ENCODE measurements at regions not wholly inside any gene's neighbourhood (a gene's known extent, or its start where the extent isn't known, plus 50 kb on each side); places are given as distances from the start of the nearest gene placed in this dataset.

DNA sequence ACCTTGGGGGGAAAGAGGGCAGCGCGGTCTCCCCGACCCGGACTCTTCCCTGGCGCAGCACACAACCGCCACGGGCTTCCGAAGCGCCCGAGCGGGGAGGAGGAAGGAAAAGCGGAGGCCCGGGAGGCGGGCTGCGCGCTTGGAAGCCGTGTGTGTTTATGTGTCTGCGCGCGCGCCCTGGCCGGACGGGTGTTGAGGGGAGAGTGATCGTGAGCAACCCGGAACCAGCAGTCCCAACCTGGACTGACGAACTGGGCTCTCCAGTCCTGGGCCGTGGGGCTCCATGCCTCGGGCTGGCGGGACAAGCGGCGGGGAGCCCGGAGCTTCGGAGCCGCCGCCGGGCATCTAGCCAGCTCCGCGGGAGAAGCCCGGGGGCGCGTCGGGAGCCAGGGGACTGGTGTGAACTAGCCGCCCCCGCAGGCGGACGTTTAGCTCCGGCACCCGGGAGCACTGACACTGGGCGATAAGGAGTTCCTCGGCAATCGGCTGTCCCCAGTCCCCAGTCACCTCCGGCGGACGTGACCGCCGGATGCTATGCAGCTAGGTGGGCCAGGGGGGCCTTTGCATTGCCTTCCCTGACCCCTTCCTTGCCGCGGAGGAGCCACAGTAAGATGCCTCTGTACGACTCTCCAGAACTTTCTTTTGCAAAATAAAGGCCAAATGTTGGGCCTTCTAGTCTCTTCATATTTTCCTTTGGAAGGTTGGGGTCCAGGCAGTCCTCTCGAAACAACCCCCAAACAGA is 74.8 kb upstream of the BCOR start:
- Mint-ChIP-seq H3K9me3 (no peaks in the 10 kb centered on the region), H3K4me3 (peak overlapping the region; percentile 95)

DNA sequence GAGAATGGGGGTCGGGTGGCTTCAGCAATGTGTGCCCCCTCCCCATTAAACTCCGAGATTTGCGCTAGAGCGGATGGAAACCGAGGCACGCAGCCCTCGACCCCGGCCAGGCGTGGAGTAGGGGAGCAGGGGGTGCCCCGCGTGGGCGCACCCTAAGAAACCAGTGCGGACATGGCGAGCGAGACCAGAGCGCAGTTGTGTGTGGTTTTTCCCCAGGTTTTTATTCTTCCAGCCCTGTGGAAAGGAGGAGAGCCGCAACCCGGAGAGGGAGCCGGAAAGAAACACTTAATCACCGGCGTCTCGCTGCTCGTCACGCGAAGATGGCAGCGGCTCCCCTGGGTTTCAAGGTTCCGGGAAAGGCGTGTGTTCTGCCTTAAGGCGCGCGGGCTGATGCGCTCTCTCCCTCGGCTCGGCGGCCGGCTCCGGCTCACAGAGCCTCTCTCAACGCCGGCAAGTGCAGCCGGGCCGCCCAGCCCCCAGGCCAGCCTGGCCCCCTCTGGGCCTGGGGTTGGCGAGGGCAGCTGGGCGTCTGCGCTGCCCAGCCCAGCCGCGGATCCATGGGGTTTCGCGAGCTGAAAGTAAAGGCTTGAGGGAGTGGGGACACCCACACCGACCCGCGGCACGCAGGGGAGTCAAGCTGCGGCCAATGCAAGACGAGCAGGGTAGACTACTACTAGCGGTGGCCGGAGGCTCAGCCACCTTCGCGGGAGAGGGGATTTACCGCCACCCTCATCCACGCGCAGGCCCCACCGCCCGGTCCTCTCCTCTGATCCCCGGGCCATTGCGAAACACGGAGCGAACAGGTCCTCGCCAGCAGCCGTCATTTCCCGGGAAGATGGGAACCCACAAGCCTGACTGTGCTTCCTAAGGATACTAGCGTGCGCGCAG is 74.0 kb upstream of the BCOR start:
- TF ChIP-seq CTCF (IDR thresholded peaks at IDR 0.05), result no peak
- H3K4me1 ChIP-seq (ENCODE audit: insufficient read depth, low read length), result peaks cover 86% of the 10 kb centered on the region
- POLR2A ChIA-PET, result interaction anchor here (1.1 to 11.4 kb wide), 7 partner anchors 13 to 158 kb away, joined by 3 to 236 read pairs (median 8); partner anchors contain the start of gene BCOR

More for the DNA sequence above, 74.8 kb upstream of the BCOR start:
- Mint-ChIP-seq H3K27ac (peak overlapping the region; percentile 100), H3K36me3 (ENCODE audit: low read depth) (peaks cover 16% of the 10 kb centered on the region), H3K4me1 (ENCODE audit: low read depth) (peaks cover 62% of the 10 kb centered on the region), H3K27me3 (no peaks in the 10 kb centered on the region)
- no peaks in the 10 kb centered on the region for H3K9me3 ChIP-seq (ENCODE audit: control insufficient read depth in 1 of 2, insufficient read depth in 1 of 2, low read length in 2 of 2)
- H3K27me3 ChIP-seq (ENCODE audit: control insufficient read depth in 1 of 2, insufficient read depth in 2 of 2, low read length in 2 of 2), result no peaks in the 10 kb centered on the region
- no peaks in the 10 kb centered on the region for H3K36me3 ChIP-seq (ENCODE audit: insufficient read depth, low read length)
- CTCF ChIA-PET, result no interaction called here
- ATAC-seq (ENCODE audit: poor library complexity) (no peak), DNase-seq (peak in 5 of 14 experiments; percentile 32 to 61 (median 56))
- intact Hi-C loops (cut with DNase I, micrococcal nuclease), result loop anchor here (5.0 to 10.0 kb wide), 4 partner anchors 75 to 355 kb away; partner anchors contain the start of gene BCOR (in 1 of the 2)
- H3K27ac ChIP-seq (ENCODE audit: low read depth in 1 of 2, low read length in 2 of 2), result peak overlapping the region; percentile 73 to 96
- POLR2A ChIA-PET, result interaction anchor here (0.8 to 11.4 kb wide), 5 partner anchors 20 to 399 kb away, joined by 3 to 236 read pairs (median 7); partner anchors contain the start of gene BCOR
- H3K4me1 ChIP-seq (ENCODE audit: insufficient read depth, low read length), result peaks cover 83% of the 10 kb centered on the region
- peak overlapping the region; percentile 73 for H3K4me3 ChIP-seq (ENCODE audit: low read length)
- TF ChIP-seq CTCF (IDR thresholded peaks at IDR 0.05), result no peak

GRCh38 chrX:40170830-40171512 is 73.2 kb upstream of the BCOR start:
- H3K4me1 ChIP-seq (ENCODE audit: insufficient read depth, low read length), result peaks cover 89% of the 10 kb centered on the region
- no peaks in the 10 kb centered on the region for H3K9me3 Mint-ChIP-seq
- H3K27me3 Mint-ChIP-seq, result no peaks in the 10 kb centered on the region
- H3K27ac Mint-ChIP-seq, result peak overlapping the region; percentile 100
- intact Hi-C loops (cut with DNase I, micrococcal nuclease), result loop anchor here (5.0 to 10.0 kb wide), 4 partner anchors 74 to 354 kb away; partner anchors contain the start of gene BCOR (in 1 of the 2)
- peak overlapping the region; percentile 70 to 96 for H3K27ac ChIP-seq (ENCODE audit: low read depth in 1 of 2, low read length in 2 of 2)
- H3K36me3 Mint-ChIP-seq (ENCODE audit: low read depth), result peaks cover 16% of the 10 kb centered on the region
- peak overlapping the region; percentile 90 for H3K4me3 Mint-ChIP-seq
- no peaks in the 10 kb centered on the region for H3K27me3 ChIP-seq (ENCODE audit: control insufficient read depth in 1 of 2, insufficient read depth in 2 of 2, low read length in 2 of 2)
- ChIA-PET CTCF (no interaction called here), POLR2A (interaction anchor here (0.7 to 11.4 kb wide), 12 partner anchors 12 to 316 kb away, joined by 3 to 236 read pairs (median 7); partner anchors contain the start of gene BCOR)
- H3K9me3 ChIP-seq (ENCODE audit: control insufficient read depth in 1 of 2, insufficient read depth in 1 of 2, low read length in 2 of 2), result no peaks in the 10 kb centered on the region
- TF ChIP-seq CTCF (IDR thresholded peaks at IDR 0.05), result no peak
- H3K4me3 ChIP-seq (ENCODE audit: low read length), result peak overlapping the region; percentile 73
- no peaks in the 10 kb centered on the region for H3K36me3 ChIP-seq (ENCODE audit: insufficient read depth, low read length)
- peaks cover 68% of the 10 kb centered on the region for H3K4me1 Mint-ChIP-seq (ENCODE audit: low read depth)
- no peak for ATAC-seq (ENCODE audit: poor library complexity)
- DNase-seq, result peak in 2 of 14 experiments; percentile 39 to 50

More for the DNA sequence above, 74.0 kb upstream of the BCOR start:
- peaks cover 64% of the 10 kb centered on the region for H3K4me1 Mint-ChIP-seq (ENCODE audit: low read depth)
- ATAC-seq (ENCODE audit: poor library complexity) (no peak), DNase-seq (peak in 8 of 14 experiments; percentile 25 to 77 (median 39))
- intact Hi-C loops (cut with DNase I, micrococcal nuclease), result loop anchor here (5.0 to 10.0 kb wide), 4 partner anchors 74 to 354 kb away; partner anchors contain the start of gene BCOR (in 1 of the 2)
- H3K36me3 Mint-ChIP-seq (ENCODE audit: low read depth), result peaks cover 16% of the 10 kb centered on the region
- CTCF ChIA-PET, result no interaction called here
- Histone ChIP-seq H3K9me3 (ENCODE audit: control insufficient read depth in 1 of 2, insufficient read depth in 1 of 2, low read length in 2 of 2) (no peaks in the 10 kb centered on the region), H3K36me3 (ENCODE audit: insufficient read depth, low read length) (no peaks in the 10 kb centered on the region), H3K27ac (ENCODE audit: low read depth in 1 of 2, low read length in 2 of 2) (peak overlapping the region; percentile 73 to 96), H3K4me3 (ENCODE audit: low read length) (peak overlapping the region; percentile 73), H3K27me3 (ENCODE audit: control insufficient read depth in 1 of 2, insufficient read depth in 2 of 2, low read length in 2 of 2) (no peaks in the 10 kb centered on the region)
- H3K4me3 Mint-ChIP-seq, result peak overlapping the region; percentile 90
- peak overlapping the region; percentile 100 for H3K27ac Mint-ChIP-seq
- H3K27me3 Mint-ChIP-seq, result no peaks in the 10 kb centered on the region
- no peaks in the 10 kb centered on the region for H3K9me3 Mint-ChIP-seq
